IMR-90 (cell line): ENCODE measurements at regions not wholly inside any gene's neighbourhood (a gene's known extent, or its start where the extent isn't known, plus 50 kb on each side); places are given as distances from the start of the nearest gene placed in this dataset.

Experiments
- ATAC-seq: fragments of 200-7000 bp; cut with Tn5 transposase; 2 replicates; pipeline ENCODE4 v1.9.1; 2020; ENCODE audit warnings: low read depth, mild to moderate bottlenecking, moderate library complexity
- BruUV-seq: library from RNA; stranded (reverse); fragments of 400-500 nt; replicated peaks from 2 replicates; lab custom pipeline; 2021; lab: Mats Ljungman, UMichigan
- CTCF ChIA-PET: fragments of 300-600 bp; formaldehyde crosslinking; extraction: SDS; loops from one replicate; lab custom pipeline; 2021; ENCODE audit warnings: antibody characterized with exemption; lab: Yijun Ruan, JAX
- POLR2A ChIA-PET: fragments of 300-600 bp; sonication (Branson Sonifier 250); formaldehyde crosslinking; loops from one replicate; lab custom pipeline; 2022; ENCODE audit warnings: antibody characterized with exemption; ENCODE audit not compliant: unreplicated experiment; lab: Charles Lee
- DNase-seq: peaks from one replicate; pipeline ENCODE4 v3.0.0; 2013
- H2AFZ ChIP-seq: replicated peaks from 2 replicates; pipeline ENCODE3; 2013; ENCODE audit warnings: low read length, mild to moderate bottlenecking; ENCODE audit not compliant: poor library complexity
- H2AK5ac ChIP-seq: 2 replicates; pipeline ENCODE4 v1.6.1; 2013; ENCODE audit warnings: low read depth, low read length, inconsistent platforms
- H2AK9ac ChIP-seq: replicated peaks from 2 replicates; pipeline ENCODE3; 2013; ENCODE audit warnings: mild to moderate bottlenecking, low read depth, low read length, moderate library complexity; ENCODE audit not compliant: poor library complexity
- H2BK120ac ChIP-seq: 2 replicates; pipeline ENCODE4 v1.6.1; 2013; ENCODE audit warnings: low read depth, low read length, inconsistent platforms
- H2BK15ac ChIP-seq: 3 replicates; pipeline ENCODE4 v1.6.1; 2013; ENCODE audit warnings: low read depth, low read length, inconsistent platforms
- H2BK20ac ChIP-seq: 2 replicates; pipeline ENCODE4 v1.6.1; 2013; ENCODE audit warnings: low read depth, mild to moderate bottlenecking, inconsistent platforms, low read length, moderate library complexity
- H2BK5ac ChIP-seq: 2 replicates; pipeline ENCODE4 v1.6.1; 2013; ENCODE audit warnings: mild to moderate bottlenecking, low read depth, low read length, inconsistent platforms; ENCODE audit not compliant: poor library complexity, severe bottlenecking
- H3K14ac ChIP-seq: replicated peaks from 2 replicates; pipeline ENCODE4 v1.6.1; 2013; ENCODE audit warnings: low read depth, low read length, inconsistent platforms
- H3K18ac ChIP-seq: 2 replicates; pipeline ENCODE4 v1.6.1; 2013; ENCODE audit warnings: low read depth, low read length, control low read depth
- H3K23ac ChIP-seq: 2 replicates; pipeline ENCODE4 v1.6.1; 2013; ENCODE audit warnings: low read depth, low read length, inconsistent platforms
- H3K27ac ChIP-seq: 2 replicates; pipeline ENCODE4 v1.5.1; 2013; ENCODE audit warnings: mild to moderate bottlenecking, control low read depth, low read length; ENCODE audit not compliant: insufficient read depth
- H3K27me3 ChIP-seq: 2 replicates; pipeline ENCODE4 v1.6.1; 2013; ENCODE audit warnings: low read length; ENCODE audit not compliant: control insufficient read depth, insufficient read depth
- H3K36me3 ChIP-seq: 2 replicates; pipeline ENCODE4 v1.6.1; 2013; ENCODE audit warnings: low read length, mixed read lengths; ENCODE audit not compliant: control insufficient read depth, insufficient read depth
- H3K4ac ChIP-seq: 2 replicates; pipeline ENCODE4 v1.6.1; 2013; ENCODE audit warnings: low read depth, low read length, inconsistent platforms
- H3K4me1 ChIP-seq: 2 replicates; pipeline ENCODE4 v1.6.1; 2013; ENCODE audit warnings: low read length, mixed read lengths; ENCODE audit not compliant: control insufficient read depth, insufficient read depth
- H3K4me2 ChIP-seq: 2 replicates; pipeline ENCODE4 v1.6.1; 2013; ENCODE audit warnings: low read depth, mild to moderate bottlenecking, control low read depth, low read length, moderate library complexity
- H3K4me3 ChIP-seq: 2 replicates; pipeline ENCODE4 v1.5.1; 2013; ENCODE audit warnings: low read depth, mild to moderate bottlenecking, control low read depth, low read length, moderate library complexity; ENCODE audit not compliant: insufficient read depth
- H3K56ac ChIP-seq: 2 replicates; pipeline ENCODE4 v1.6.1; 2013; ENCODE audit warnings: low read length, inconsistent platforms; ENCODE audit not compliant: insufficient read depth; ENCODE audit errors: extremely low read depth
- H3K79me1 ChIP-seq, 2 experiments: 2 replicates each; pipeline ENCODE4 v1.6.1; 2013; ENCODE audit warnings: low read length in 2 of 2, inconsistent platforms in 1 of 2, low read depth in 1 of 2
- H3K9ac ChIP-seq: 2 replicates; pipeline ENCODE4 v1.6.1; 2013; ENCODE audit warnings: low read depth, low read length, control low read depth
- H3K9me1 ChIP-seq: 2 replicates; pipeline ENCODE4 v1.6.1; 2013; ENCODE audit warnings: low read length, inconsistent platforms; ENCODE audit not compliant: insufficient read depth
- H3K9me3 ChIP-seq: 2 replicates; pipeline ENCODE4 v1.6.1; 2013; ENCODE audit warnings: low read length; ENCODE audit not compliant: control insufficient read depth, insufficient read depth
- H4K20me1 ChIP-seq: 2 replicates; pipeline ENCODE4 v1.6.1; 2013; ENCODE audit warnings: low read length, inconsistent platforms; ENCODE audit not compliant: insufficient read depth
- H4K5ac ChIP-seq: 2 replicates; pipeline ENCODE4 v1.6.1; 2013; ENCODE audit warnings: mild to moderate bottlenecking, low read depth, low read length, control low read depth
- H4K8ac ChIP-seq, 2 experiments: 2 replicates each; pipeline ENCODE4 v1.6.1; 2013; ENCODE audit warnings: low read depth in 2 of 2, low read length in 2 of 2, control low read depth in 1 of 2, inconsistent platforms in 1 of 2
- H4K91ac ChIP-seq: 2 replicates; pipeline ENCODE4 v1.6.1; 2013; ENCODE audit warnings: low read depth, low read length, inconsistent platforms; ENCODE audit not compliant: insufficient read depth
- BHLHE40 ChIP-seq: fragments of 150-350 bp; IDR thresholded peaks from 2 replicates; pipeline ENCODE4 v1.6.1; 2016; ENCODE audit warnings: mild to moderate bottlenecking, low read depth, low read length
- CEBPB ChIP-seq: IDR thresholded peaks from 2 replicates; pipeline ENCODE4 v1.6.1; 2012; ENCODE audit warnings: low read depth, low read length, improper control_type of control experiment
- CHD1 ChIP-seq: IDR thresholded peaks from 2 replicates; pipeline ENCODE4 v1.6.1; 2012; ENCODE audit warnings: low read depth, low read length, improper control_type of control experiment
- CTCF ChIP-seq: conservative IDR thresholded peaks from 2 replicates; pipeline ENCODE4 v1.5.1; 2012; ENCODE audit warnings: mild to moderate bottlenecking, low read depth, low read length, improper control_type of control experiment
- ELK1 ChIP-seq: fragments of 150-350 bp; IDR thresholded peaks from 2 replicates; pipeline ENCODE4 v1.6.1; 2016; ENCODE audit warnings: low read depth, mild to moderate bottlenecking, low read length, moderate library complexity, borderline replicate concordance
- FOS ChIP-seq: fragments of 150-350 bp; IDR thresholded peaks from 2 replicates; pipeline ENCODE4 v1.6.1; 2016; ENCODE audit warnings: low read depth, low read length
- MAFK ChIP-seq: IDR thresholded peaks from 2 replicates; pipeline ENCODE4 v1.6.1; 2012; ENCODE audit warnings: low read depth, low read length, improper control_type of control experiment
- MAZ ChIP-seq: IDR thresholded peaks from 2 replicates; pipeline ENCODE4 v1.6.1; 2012; ENCODE audit warnings: low read depth, mild to moderate bottlenecking, low read length, improper control_type of control experiment, moderate library complexity, borderline replicate concordance
- MXI1 ChIP-seq: IDR thresholded peaks from 2 replicates; pipeline ENCODE4 v1.6.1; 2012; ENCODE audit warnings: low read depth, mild to moderate bottlenecking, low read length, moderate library complexity, borderline replicate concordance
- NFE2L2 ChIP-seq: fragments of 150-350 bp; IDR thresholded peaks from 2 replicates; pipeline ENCODE4 v1.6.1; 2016; ENCODE audit warnings: low read depth, mild to moderate bottlenecking, low read length
- POLR2A ChIP-seq: IDR thresholded peaks from 2 replicates; pipeline ENCODE4 v1.6.1; 2012; ENCODE audit warnings: mild to moderate bottlenecking, low read depth, low read length
- RAD21 ChIP-seq: IDR thresholded peaks from 2 replicates; pipeline ENCODE4 v1.6.1; 2012; ENCODE audit warnings: low read length, improper control_type of control experiment
- RCOR1 ChIP-seq: IDR thresholded peaks from 2 replicates; pipeline ENCODE4 v1.6.1; 2012; ENCODE audit warnings: mild to moderate bottlenecking, low read length, improper control_type of control experiment; ENCODE audit not compliant: insufficient replicate concordance
- RFX5 ChIP-seq: IDR thresholded peaks from 2 replicates; pipeline ENCODE4 v1.8.0; 2012; ENCODE audit warnings: low read depth, mild to moderate bottlenecking, low read length, moderate library complexity
- SMC3 ChIP-seq: fragments of 150-350 bp; IDR thresholded peaks from 2 replicates; pipeline ENCODE4 v1.6.1; 2016; ENCODE audit warnings: low read depth, mild to moderate bottlenecking, antibody characterized with exemption, low read length, moderate library complexity
- USF2 ChIP-seq: fragments of 150-350 bp; IDR thresholded peaks from 2 replicates; pipeline ENCODE4 v1.6.1; 2017; ENCODE audit warnings: mild to moderate bottlenecking, antibody characterized with exemption, low read length, low read depth
- WGBS, 2 experiments: methylation state at CpG; one replicate each; pipeline versions ENCODE4 v1.1.5 to v1.1.7; 2013; ENCODE audit warnings: missing lambda C conversion rate in 2 of 2; ENCODE audit not compliant: insufficient read length in 1 of 2; ENCODE audit errors: extremely low coverage in 2 of 2; 5-methylcytosine and 5-hydroxymethylcytosine counted together
- dilution Hi-C: fragments of 300-500 bp; cut with HindIII; formaldehyde crosslinking; loops from one replicate; pipeline ENCODE4 v1.14.3; 2018; ENCODE audit warnings: low sequenced_read_pairs; ENCODE audit not compliant: unreplicated experiment
- in situ Hi-C: fragments of 300-500 bp; cut with MboI; formaldehyde crosslinking; loops from 3 replicates; pipeline ENCODE4 v1.14.3; 2019; ENCODE audit warnings: low sequenced_read_pairs, inconsistent platforms, mixed read lengths
- intact Hi-C: fragments of 100-400 bp; cut with micrococcal nuclease; formaldehyde crosslinking; loops from 2 replicates; pipeline ENCODE4 v1.10.0; 2022

- Histone ChIP-seq H2BK15ac (no peak overlapping the region), H3K18ac (no peak overlapping the region), H3K14ac (no peak overlapping the region), H4K91ac (no peak overlapping the region), H2AK5ac (no peak overlapping the region), H3K4ac (no peak overlapping the region), H2BK5ac (no peak overlapping the region), H2AFZ (no peak overlapping the region), H3K56ac (no peak overlapping the region), H3K23ac (no peak overlapping the region), H3K4me1 (no peaks in the 10 kb centered on the region), H3K9ac (no peak overlapping the region), H3K9me3 (peaks cover 38% of the 10 kb centered on the region), H3K79me1 (no peaks in the 10 kb centered on the region), H3K4me2 (no peak overlapping the region), H2AK9ac (no peak overlapping the region), H4K8ac (no peak overlapping the region), H3K36me3 (no peaks in the 10 kb centered on the region), H2BK20ac (no peak overlapping the region), H3K9me1 (no peaks in the 10 kb centered on the region), H3K4me3 (no peak overlapping the region), H4K5ac (no peak overlapping the region), H3K27ac (no peak overlapping the region), H4K20me1 (no peaks in the 10 kb centered on the region), H2BK120ac (no peak overlapping the region), H3K27me3 (no peaks in the 10 kb centered on the region)
- in situ Hi-C loops (no loop called here), intact Hi-C loops (no loop called here), dilution Hi-C loops (no loop called here)
- no peak for DNase-seq
- ATAC-seq, result no peak
- BruUV-seq, result no TSS peak
- CTCF ChIA-PET, result no interaction called here
- POLR2A ChIA-PET, result no interaction called here
- no CpG with 5 or more reads among the region's 2 CpGs for WGBS, 2 experiments
- TF ChIP-seq CHD1, result no peak
- no peak for TF ChIP-seq SMC3
- TF ChIP-seq USF2, result no peak
- no peak for TF ChIP-seq ELK1
- no peak for TF ChIP-seq RCOR1
- no peak for TF ChIP-seq BHLHE40
- no peak for TF ChIP-seq CEBPB
- TF ChIP-seq MAFK, result no peak
- TF ChIP-seq RFX5, result no peak
- no peak for TF ChIP-seq RAD21
- no peak for TF ChIP-seq MAZ
- TF ChIP-seq POLR2A, result no peak
- no peak for TF ChIP-seq FOS
- no peak for TF ChIP-seq CTCF
- no peak for TF ChIP-seq NFE2L2
- no peak for TF ChIP-seq MXI1
Measured at GRCh38 chr5:5575461-5575860, 153.0 kb downstream of the ICE1 start.
